Raji (cell line): ENCODE measurements at regions not wholly inside any gene's neighbourhood (a gene's known extent, or its start where the extent isn't known, plus 50 kb on each side); places are given as distances from the start of the nearest gene placed in this dataset.

Experiments used
- POLR2A ChIP-seq: IDR thresholded peaks from 2 replicates; pipeline ENCODE4 v1.6.1; 2011; ENCODE audit warnings: low read depth, low read length, control low read depth; ENCODE audit not compliant: insufficient read depth

DNA sequence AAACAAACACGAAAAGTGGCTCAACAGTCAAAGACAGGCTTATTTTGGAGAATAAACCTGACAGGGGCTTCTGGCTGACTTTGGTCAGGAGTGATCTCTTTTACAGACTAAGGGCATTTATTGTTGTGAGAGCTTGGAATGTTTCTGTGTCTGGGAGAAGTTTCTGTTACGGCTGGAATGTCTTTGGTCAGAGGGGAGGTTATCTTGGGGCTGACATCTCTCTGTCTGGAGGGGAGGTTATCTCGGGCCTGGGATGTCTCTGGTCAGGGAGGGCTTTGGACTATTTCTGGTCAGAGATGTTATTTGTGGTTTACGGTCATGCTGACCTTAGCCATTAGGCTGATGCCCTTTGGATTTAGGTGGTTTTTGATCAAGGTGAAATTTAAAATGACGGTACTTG, 345.5 kb upstream of the FSIP2 start:
- no peak for TF ChIP-seq POLR2A

DNA sequence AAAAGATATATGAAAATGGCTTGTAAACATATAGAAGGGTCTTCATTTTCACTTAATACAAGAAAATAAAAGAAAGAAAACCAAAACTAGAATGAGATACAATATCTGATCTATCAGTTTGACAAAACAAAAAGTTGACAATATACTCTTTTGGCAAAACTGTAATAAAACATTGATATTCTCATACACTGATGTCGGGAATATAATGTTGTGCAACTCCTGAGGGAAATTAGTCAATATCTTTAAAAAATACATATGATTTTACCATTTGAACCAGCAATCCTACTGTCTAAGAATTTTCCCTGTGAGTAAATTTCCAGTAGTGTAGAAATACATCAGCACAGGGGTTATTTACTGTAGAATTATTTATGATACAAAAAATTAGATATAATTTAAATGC, 336.1 kb upstream of the FSIP2 start:
- no peak for TF ChIP-seq POLR2A

DNA sequence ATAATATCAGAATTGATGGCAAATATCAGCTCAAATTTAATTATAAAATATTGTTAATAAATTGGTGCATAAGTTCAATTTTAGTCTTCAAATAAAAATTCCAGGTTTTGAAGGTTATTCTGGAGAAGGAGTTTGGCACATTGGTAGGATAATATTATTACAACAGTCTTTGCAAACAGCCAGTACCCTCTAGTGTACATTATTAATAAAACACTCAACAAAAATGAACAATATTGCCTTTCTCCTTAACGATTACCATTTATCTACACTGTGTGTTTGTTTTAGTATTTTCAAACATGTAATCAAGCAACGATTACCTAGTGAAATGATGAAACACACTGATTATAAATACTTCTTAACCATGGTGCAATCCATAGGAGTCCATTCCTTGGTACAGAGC, 334.0 kb upstream of the FSIP2 start:
- no peak for TF ChIP-seq POLR2A

DNA sequence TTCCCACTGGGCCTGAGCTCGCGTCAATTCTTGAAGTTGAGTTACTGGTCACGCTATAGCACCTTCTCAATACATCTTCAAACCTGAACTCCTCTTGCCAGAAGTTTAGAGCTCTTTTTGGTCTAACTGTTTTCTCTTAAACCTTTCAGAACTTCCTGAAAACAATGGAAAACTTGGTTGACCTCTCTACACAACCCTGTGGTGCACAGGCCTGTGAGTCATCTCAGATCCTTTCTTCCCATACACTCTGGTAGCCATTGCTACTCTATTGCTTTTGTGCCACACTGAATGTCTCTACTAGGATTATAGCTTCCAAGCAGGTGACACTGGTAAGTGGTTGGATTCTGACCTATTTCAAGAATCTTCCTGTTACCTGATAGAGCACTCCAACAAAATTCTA, 321.5 kb upstream of the FSIP2 start:
- no peak for TF ChIP-seq POLR2A

DNA sequence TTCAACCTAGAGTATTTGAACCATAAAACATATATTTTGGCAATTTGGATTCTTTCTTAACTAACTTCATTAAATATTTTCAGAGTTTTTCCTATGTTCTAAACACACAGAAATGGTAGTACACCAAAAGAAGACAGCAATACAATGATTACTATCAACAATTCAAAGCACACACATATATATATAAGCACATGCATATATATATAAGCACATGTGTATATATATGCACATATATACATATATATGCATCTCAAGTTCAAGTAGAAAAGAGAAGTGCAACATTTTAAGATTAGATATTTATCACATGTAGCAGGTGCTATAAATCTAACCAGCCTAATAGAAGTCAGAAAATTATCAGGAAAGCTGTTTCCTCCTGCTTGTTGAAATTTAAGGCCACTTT, 320.9 kb upstream of the FSIP2 start:
- no peak for TF ChIP-seq POLR2A

DNA sequence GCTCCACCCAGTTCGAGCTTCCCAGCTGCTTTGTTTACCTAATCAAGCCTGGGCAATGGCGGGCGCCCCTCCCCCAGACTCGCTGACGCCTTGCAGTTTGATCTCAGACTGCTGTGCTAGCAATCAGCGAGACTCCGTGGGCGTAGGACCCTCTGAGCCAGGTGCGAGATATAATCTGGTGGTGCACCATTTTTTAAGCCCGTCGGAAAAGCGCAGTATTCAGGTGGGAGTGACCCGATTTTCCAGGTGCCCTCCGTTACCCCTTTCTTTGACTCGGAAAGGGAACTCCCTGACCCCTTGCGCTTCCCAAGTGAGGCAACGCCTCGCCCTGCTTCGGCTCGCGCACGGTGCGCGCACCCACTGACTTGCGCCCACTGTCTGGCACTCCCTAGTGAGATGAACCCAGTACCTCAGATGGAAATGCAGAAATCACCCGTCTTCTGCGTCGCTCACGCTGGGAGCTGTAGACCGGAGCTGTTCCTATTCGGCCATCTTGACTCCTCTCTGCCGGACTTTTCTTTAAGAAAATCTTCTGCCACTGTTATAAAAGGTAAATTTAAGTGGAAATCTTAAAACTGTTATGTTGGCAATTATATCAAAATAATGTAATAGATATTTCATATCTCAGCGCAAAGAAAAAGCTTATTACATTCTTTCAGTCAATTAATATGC, 313.5 kb upstream of the FSIP2 start:
- 0 out of 2 replicates have a peak, but pooled peaks have one; percentile 20 for TF ChIP-seq POLR2A

GRCh38 chr2:185428000-185428399, 310.6 kb upstream of the FSIP2 start:
- no peak for TF ChIP-seq POLR2A

DNA sequence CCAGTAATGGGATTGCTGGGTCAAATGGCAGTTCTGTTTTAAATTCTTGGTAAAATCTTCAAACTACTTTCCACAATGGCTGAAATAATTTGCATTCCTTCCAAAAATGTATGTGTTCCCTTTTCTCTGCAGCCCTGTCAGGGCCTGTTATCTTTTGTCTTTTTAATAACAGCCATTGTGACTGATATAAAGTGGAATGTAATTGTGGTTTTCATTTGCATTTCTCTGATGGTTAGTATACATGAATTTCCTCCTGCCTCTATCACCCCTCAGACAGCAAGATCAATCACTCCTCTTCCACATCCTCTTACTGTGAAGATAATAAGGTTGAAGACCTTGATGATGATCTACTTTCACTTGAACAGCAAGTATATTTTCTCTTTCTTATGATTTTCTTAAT, 304.8 kb upstream of the FSIP2 start:
- no peak for TF ChIP-seq POLR2A

DNA sequence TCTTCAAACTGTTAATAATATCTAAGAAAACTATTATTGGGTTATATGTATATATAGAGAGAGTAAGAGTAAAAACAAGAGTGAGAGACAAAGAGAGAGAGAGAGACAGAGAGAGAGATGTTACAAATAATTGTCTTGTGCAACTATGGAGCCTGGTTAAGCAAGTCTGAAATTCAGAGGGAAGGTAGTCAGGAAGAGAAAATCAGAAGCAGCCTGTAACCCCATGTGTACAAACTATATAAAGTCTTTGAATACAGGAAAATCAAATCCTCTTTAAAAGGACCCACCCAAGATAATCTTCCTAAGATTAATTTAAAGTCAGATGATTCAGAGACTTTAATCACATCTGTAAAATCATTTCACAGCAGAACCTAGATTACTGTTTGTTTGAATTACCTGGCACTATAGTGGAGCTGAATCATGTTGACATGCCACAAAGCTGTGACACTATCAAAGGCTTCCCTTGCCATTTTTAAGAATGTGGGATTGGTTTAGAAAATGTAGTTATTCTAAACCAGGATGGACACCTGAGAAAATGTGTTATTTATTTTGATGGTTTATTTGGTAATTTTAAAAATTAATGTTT, 301.7 kb upstream of the FSIP2 start:
- TF ChIP-seq POLR2A = no peak

DNA sequence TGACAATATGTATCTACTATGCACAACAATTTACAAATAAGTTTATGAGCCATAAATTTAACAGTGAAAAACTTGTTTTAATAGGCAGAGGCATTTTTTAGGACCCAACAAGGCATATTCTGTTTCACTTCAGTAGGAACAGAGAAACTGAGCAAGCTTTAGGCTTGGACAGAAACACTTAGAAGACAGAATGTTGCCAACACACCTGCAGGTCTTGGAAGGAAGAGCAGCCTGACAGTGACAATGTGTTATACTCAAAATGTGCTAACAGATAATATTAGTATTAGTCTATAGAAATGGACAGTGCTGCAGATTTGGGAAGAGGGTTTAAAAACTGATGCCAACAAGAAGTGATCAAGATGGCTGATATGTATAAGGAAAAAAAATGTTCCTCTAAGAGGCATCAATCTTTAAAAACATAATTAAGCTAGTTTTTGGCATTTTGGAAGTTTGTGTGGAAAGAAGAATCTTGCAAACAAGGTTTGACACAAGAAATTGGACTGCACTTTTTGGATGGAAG, 297.1 kb upstream of the FSIP2 start:
- TF ChIP-seq POLR2A = no peak

GRCh38 chr2:185456517-185456916, 282.1 kb upstream of the FSIP2 start:
- TF ChIP-seq POLR2A = no peak

GRCh38 chr2:185463481-185463880, 275.1 kb upstream of the FSIP2 start:
- TF ChIP-seq POLR2A = no peak

GRCh38 chr2:185466915-185467314, 271.7 kb upstream of the FSIP2 start:
- no peak for TF ChIP-seq POLR2A

DNA sequence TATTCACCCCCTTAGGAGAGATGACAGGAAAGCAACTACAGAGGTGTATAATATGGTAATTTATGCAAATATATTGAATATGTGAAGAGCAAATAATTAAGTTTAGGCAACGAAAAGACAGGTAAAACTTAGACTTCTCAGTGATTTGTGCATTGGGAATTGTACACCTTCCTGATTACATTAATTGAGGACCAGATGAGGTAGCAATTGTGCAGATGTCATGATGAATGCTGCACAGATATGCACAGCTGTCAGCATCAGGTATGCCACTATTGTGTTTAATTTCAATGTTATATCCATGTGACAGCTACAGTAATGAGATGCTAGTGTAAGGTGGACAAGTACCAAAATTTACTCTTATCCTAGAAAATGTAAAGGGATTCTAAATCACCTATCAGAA, 267.2 kb upstream of the FSIP2 start:
- no peak for TF ChIP-seq POLR2A

DNA sequence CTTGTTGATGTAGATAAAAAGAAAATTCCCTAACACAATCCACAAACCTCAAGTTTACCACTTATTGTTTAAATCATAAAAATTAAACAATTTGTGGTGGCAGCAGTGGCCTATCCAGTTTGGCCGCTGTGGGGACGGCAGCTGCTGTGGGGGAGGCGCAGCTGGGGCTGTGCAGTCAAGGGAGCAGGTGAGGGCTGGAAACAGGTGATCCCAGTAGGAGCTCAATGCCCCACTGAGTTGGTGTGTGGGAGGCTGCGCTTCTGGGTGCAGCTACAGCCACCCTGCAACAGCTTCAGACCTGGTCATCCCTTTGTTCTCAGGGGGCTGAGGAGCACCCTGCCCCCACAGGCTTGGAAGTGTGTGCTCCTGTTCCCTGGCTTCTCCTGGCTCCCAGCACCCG, 266.0 kb upstream of the FSIP2 start:
- no peak for TF ChIP-seq POLR2A

- TF ChIP-seq POLR2A = no peak
These were observed 264.8 kb upstream of the FSIP2 start for GRCh38 chr2:185473838-185474237.

DNA sequence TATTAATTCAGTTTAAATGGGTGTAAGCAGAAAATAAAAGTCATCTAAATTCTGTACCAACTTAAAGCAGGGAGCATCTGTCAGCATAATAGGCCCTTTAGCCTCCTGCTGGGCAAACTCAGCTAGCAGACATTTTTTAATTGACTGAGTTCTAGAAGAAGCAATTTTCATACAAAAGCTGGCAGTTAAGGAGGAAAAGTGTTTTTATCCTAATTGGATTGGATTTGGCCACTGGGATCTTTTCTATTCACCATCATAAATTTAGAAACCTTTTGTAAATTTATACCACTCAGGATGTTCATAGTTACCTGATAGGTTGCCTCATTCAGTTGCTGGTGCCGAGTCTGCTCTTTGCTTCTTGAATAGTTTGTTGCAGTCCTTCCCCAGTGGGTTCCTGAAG, 262.7 kb upstream of the FSIP2 start:
- no peak for TF ChIP-seq POLR2A

- TF ChIP-seq POLR2A = no peak
These were observed 261.2 kb upstream of the FSIP2 start for GRCh38 chr2:185477452-185477851.

DNA sequence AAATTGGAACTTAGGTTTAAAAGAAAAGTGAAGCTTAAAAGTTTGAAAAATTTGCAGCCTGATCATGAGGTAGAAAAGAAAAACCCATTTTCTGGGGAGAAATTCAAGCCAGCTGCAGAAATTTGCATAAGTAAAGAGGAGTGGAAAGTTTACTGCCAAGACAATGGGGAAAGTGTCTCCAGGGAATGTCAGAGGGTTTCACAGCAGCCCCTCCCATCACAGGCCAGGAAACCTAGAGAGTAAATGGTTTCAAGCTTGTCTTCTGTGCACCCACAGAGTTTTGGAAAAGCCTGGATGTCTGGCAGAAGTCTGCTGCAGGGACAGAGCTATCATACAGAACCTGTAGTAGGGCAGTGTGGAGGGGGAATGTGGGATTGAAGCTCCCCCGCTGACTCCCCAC, 254.0 kb upstream of the FSIP2 start:
- TF ChIP-seq POLR2A = no peak
